Upper lobe of left lung (tissue), 6 donors: ENCODE measurements at regions not wholly inside any gene's neighbourhood (a gene's known extent, or its start where the extent isn't known, plus 50 kb on each side); places are given as distances from the start of the nearest gene placed in this dataset.

Experiments used
- ATAC-seq, 2 donors: fragments of 200-7000 bp; cut with Tn5 transposase; one replicate each; pipeline ENCODE4 v1.9.1; 2022; ENCODE audit warnings: mild to moderate bottlenecking in 2 of 2, moderate library complexity in 2 of 2; ENCODE audit not compliant: low FRiP score in 2 of 2
- DNase-seq, 2 donors: peaks; one replicate each; pipeline ENCODE4 v3.0.0-alpha.2; 2019 to 2020
- H3K27ac ChIP-seq, 4 donors: fragments of 200-600 bp; sonication (generic); one replicate each; pipeline ENCODE4 v1.5.1; 2016 to 2019
- H3K27me3 ChIP-seq, 4 donors: fragments of 200-600 bp; sonication (generic); one replicate each; pipeline ENCODE4 v1.5.1; 2017 to 2019
- H3K36me3 ChIP-seq, 4 donors: fragments of 200-600 bp; sonication (generic); one replicate each; pipeline ENCODE4 v1.5.1; 2016 to 2019
- H3K4me1 ChIP-seq, 4 donors: fragments of 200-600 bp; sonication (generic); one replicate each; pipeline ENCODE4 v1.5.1; 2018 to 2019
- H3K4me3 ChIP-seq, 4 donors: fragments of 200-600 bp; sonication (generic); one replicate each; pipeline ENCODE4 v1.5.1; 2017 to 2019; ENCODE audit warnings: mild to moderate bottlenecking in 2 of 4, moderate library complexity in 1 of 4
- H3K9me3 ChIP-seq, 4 donors: fragments of 200-600 bp; sonication (generic); one replicate each; pipeline ENCODE4 v1.5.1; 2018 to 2019
- EP300 ChIP-seq, 4 donors: sonication (generic); formaldehyde crosslinking; IDR thresholded peaks; one replicate each; pipeline ENCODE4 v1.5.1; 2017; ENCODE audit warnings: antibody characterized with exemption in 4 of 4, control low read depth in 2 of 4
- POLR2A ChIP-seq, 4 donors: fragments of 450-650 bp; IDR thresholded peaks; one replicate each; pipeline ENCODE4 v1.5.1; 2016 to 2017; ENCODE audit warnings: antibody characterized with exemption in 4 of 4, mild to moderate bottlenecking in 2 of 4
- POLR2AphosphoS5 ChIP-seq, 2 donors: sonication (generic); formaldehyde crosslinking; IDR thresholded peaks; one replicate each; pipeline ENCODE4 v1.5.1; 2017; ENCODE audit warnings: antibody characterized with exemption in 2 of 2
- WGBS, 2 donors: methylation state at CpG; one replicate each; pipeline ENCODE4 v1.1.5; 2017 to 2018; 5-methylcytosine and 5-hydroxymethylcytosine counted together
- TF ChIP-seq, protein P1 (sequence below), 6 experiments: fragments of 450-650 bp in 4 of 6; fragments of 200-600 bp in 2 of 6; sonication (generic) in 2 of 6; IDR thresholded peaks; one replicate each; pipeline ENCODE4 v1.5.1; 2016 to 2019; ENCODE audit warnings: antibody characterized with exemption in 6 of 6
- donor health status: DM: no; HTN: no; CAD: no; lungs with moderate emphysema.
- donor health status: DM: no; HTN: yes; CAD: no; lungs with severe emphysema.

DNA sequence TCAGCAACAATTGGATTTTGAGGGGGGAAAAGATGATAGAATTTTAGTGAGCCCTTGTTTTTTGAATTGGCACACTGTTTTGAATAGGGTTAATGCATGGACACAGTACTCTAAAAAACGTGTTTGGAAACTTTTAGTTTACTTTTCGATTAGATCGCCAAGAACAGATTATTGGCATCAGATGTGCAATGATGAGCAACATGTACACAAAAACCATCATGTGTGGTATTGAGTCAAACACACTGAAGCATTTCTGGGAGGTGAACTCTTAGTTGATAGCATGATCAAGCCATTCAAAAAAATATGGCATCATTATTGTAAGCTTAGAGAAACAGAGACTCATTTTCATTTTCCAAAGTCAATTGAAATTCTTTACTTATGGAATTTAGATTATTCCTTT, 329.2 kb downstream of the ADAMTS20 start:
- TF ChIP-seq POLR2AphosphoS5 (IDR thresholded peaks at IDR 0.05), result no peak
- TF ChIP-seq, protein P1, sequence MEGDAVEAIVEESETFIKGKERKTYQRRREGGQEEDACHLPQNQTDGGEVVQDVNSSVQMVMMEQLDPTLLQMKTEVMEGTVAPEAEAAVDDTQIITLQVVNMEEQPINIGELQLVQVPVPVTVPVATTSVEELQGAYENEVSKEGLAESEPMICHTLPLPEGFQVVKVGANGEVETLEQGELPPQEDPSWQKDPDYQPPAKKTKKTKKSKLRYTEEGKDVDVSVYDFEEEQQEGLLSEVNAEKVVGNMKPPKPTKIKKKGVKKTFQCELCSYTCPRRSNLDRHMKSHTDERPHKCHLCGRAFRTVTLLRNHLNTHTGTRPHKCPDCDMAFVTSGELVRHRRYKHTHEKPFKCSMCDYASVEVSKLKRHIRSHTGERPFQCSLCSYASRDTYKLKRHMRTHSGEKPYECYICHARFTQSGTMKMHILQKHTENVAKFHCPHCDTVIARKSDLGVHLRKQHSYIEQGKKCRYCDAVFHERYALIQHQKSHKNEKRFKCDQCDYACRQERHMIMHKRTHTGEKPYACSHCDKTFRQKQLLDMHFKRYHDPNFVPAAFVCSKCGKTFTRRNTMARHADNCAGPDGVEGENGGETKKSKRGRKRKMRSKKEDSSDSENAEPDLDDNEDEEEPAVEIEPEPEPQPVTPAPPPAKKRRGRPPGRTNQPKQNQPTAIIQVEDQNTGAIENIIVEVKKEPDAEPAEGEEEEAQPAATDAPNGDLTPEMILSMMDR (IDR thresholded peaks at IDR 0.05), result no peak
- TF ChIP-seq POLR2A (IDR thresholded peaks at IDR 0.05), result no peak
- TF ChIP-seq EP300 (IDR thresholded peaks at IDR 0.05), result no peak
- H3K27ac ChIP-seq, result no peak overlapping the region
- H3K4me1 ChIP-seq, result no peaks in the 10 kb centered on the region
- H3K4me3 ChIP-seq, result no peak overlapping the region
- H3K36me3 ChIP-seq, result no peaks in the 10 kb centered on the region
- H3K9me3 ChIP-seq, result no peaks in the 10 kb centered on the region
- ATAC-seq (no peak), DNase-seq (no peak)
- no peaks in the 10 kb centered on the region for H3K27me3 ChIP-seq
- WGBS, 2 donors, result 69 to 75% methylated on average over 3 of the region's 3 CpGs

DNA sequence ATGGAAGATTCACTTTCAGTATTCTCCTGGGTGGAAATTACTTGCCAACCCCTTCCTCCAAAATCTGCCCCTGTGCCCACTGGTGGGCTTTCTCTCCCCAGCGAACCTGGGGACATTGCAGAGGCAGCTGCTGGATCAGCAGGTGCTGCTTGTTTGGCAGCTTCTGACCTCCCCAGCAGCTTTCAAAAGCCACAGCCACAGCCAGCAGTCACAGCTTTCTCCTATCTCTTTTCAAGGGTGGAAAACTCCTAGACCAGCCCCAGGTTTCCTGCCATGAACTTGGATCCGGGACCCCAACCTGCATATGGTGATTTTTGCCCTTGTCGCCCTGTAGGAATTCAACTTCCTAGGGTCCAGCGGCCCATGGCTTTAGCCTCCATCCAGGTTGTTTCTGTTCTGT, 330.8 kb downstream of the ADAMTS20 start:
- no peak for ATAC-seq
- no peak overlapping the region for H3K27ac ChIP-seq
- no peaks in the 10 kb centered on the region for H3K9me3 ChIP-seq
- DNase-seq, result no peak
- 85 to 93% methylated on average over 4 of the region's 4 CpGs for WGBS, 2 donors
- no peaks in the 10 kb centered on the region for H3K27me3 ChIP-seq
- no peaks in the 10 kb centered on the region for H3K36me3 ChIP-seq
- TF ChIP-seq, protein P1 (IDR thresholded peaks at IDR 0.05), result no peak
- TF ChIP-seq POLR2A (IDR thresholded peaks at IDR 0.05) (no peak), POLR2AphosphoS5 (IDR thresholded peaks at IDR 0.05) (no peak), EP300 (IDR thresholded peaks at IDR 0.05) (no peak)
- H3K4me3 ChIP-seq, result no peak overlapping the region
- no peaks in the 10 kb centered on the region for H3K4me1 ChIP-seq

DNA sequence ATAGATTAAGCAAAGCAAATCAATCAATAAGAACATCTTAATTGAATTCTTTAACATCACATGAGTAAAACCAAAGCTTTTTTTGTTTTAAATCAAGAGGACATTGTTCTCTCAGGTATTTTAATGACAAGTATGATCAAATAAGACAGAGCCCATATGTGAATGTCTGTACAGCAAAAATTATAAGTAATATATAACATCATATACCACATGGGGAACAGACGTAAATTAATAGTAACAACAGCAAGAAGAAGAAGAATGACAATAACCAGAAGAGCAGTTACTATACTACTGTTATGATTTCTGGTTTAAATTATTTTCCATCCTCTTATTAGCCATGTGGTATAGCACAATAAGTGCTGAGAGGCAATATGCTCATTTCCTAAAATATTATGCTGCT, 335.5 kb downstream of the ADAMTS20 start:
- ATAC-seq (no peak), DNase-seq (no peak)
- no peak overlapping the region for H3K4me3 ChIP-seq
- WGBS, 2 donors, result 95 to 100% methylated on average over 1 of the region's 1 CpG
- no peak overlapping the region for H3K27ac ChIP-seq
- H3K36me3 ChIP-seq, result no peaks in the 10 kb centered on the region
- no peaks in the 10 kb centered on the region for H3K4me1 ChIP-seq
- H3K9me3 ChIP-seq, result no peaks in the 10 kb centered on the region
- no peaks in the 10 kb centered on the region for H3K27me3 ChIP-seq
- TF ChIP-seq POLR2A (IDR thresholded peaks at IDR 0.05) (no peak), POLR2AphosphoS5 (IDR thresholded peaks at IDR 0.05) (no peak), EP300 (IDR thresholded peaks at IDR 0.05) (no peak)
- TF ChIP-seq, protein P1 (IDR thresholded peaks at IDR 0.05), result no peak

DNA sequence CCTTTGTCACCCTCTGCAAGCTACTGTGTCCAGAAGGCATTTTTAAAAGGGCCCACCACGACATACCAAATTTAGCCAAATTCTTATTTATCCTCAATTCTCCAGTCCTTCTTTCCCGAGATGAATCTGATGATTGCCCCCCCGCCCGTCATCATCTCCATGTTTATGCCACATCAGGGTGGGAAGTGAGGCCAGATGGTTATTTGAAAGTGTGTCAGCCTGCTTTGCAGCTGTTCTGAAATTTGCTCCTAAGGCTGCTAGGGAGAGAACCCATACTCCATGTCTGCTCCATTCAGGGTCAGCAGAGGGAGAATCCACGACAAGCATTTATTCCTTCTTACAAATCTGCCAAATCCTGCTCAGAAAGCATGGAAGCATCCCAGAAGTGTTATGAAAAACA, 337.8 kb downstream of the ADAMTS20 start:
- H3K4me1 ChIP-seq, result no peaks in the 10 kb centered on the region
- DNase-seq (no peak), ATAC-seq (no peak)
- WGBS, 2 donors, result 76 to 80% methylated on average over 5 of the region's 5 CpGs
- no peak overlapping the region for H3K27ac ChIP-seq
- no peaks in the 10 kb centered on the region for H3K27me3 ChIP-seq
- no peaks in the 10 kb centered on the region for H3K9me3 ChIP-seq
- H3K4me3 ChIP-seq, result no peak overlapping the region
- no peaks in the 10 kb centered on the region for H3K36me3 ChIP-seq
- TF ChIP-seq EP300 (IDR thresholded peaks at IDR 0.05) (no peak), POLR2A (IDR thresholded peaks at IDR 0.05) (no peak), POLR2AphosphoS5 (IDR thresholded peaks at IDR 0.05) (no peak)
- TF ChIP-seq, protein P1 (IDR thresholded peaks at IDR 0.05), result no peak

DNA sequence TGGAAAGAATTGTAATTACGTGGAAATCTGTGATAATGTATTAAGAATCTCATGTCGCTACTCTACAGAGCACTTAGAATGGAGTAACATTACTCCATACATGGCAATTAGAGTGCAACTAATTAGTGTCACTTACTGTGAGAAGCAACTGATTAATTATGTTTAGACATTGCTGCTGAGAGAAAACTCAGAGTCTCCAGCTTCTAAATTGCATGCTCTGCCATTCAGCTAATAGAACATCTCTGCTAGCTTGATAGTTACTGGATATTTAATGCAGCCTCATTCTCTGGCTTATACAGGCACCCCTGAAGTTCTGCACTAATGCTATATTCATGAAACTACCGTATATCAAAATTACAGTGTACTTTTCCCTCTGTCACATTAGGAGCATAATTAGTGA, 338.4 kb downstream of the ADAMTS20 start:
- 93% methylated on average over 3 of the region's 3 CpGs for WGBS, 2 donors
- ATAC-seq, result no peak
- no peak for DNase-seq

More for the DNA sequence above, 338.4 kb downstream of the ADAMTS20 start:
- H3K9me3 ChIP-seq, result no peaks in the 10 kb centered on the region
- no peaks in the 10 kb centered on the region for H3K27me3 ChIP-seq
- H3K27ac ChIP-seq, result no peak overlapping the region
- no peak overlapping the region for H3K4me3 ChIP-seq
- H3K36me3 ChIP-seq, result no peaks in the 10 kb centered on the region
- TF ChIP-seq EP300 (IDR thresholded peaks at IDR 0.05) (no peak), POLR2A (IDR thresholded peaks at IDR 0.05) (no peak), POLR2AphosphoS5 (IDR thresholded peaks at IDR 0.05) (no peak)
- TF ChIP-seq, protein P1 (IDR thresholded peaks at IDR 0.05), result no peak
- no peaks in the 10 kb centered on the region for H3K4me1 ChIP-seq
